ENCODE measurements at regions not wholly inside any gene's neighbourhood (a gene's known extent, or its start where the extent isn't known, plus 50 kb on each side); places are given as distances from the start of the nearest gene placed in this dataset.

- Histone ChIP-seq H3K9me3 (ENCODE audit: low read depth, low read length) (no peaks in the 10 kb centered on the region), H3K27me3 (ENCODE audit: insufficient read depth, low read length) (peaks cover 2% of the 10 kb centered on the region), H3K4me1 (ENCODE audit: insufficient read depth, low read length) (no peaks in the 10 kb centered on the region), H3K4me3 (ENCODE audit: low read length) (no peak overlapping the region)
Observed at GRCh38 chr2:118321432-118322105, 233.3 kb downstream of the INSIG2 start.

GRCh38 chr2:118320658-118321057, 232.4 kb downstream of the INSIG2 start:
- no peaks in the 10 kb centered on the region for H3K9me3 ChIP-seq (ENCODE audit: low read depth, low read length)
- H3K4me1 ChIP-seq (ENCODE audit: insufficient read depth, low read length): no peaks in the 10 kb centered on the region
- H3K27me3 ChIP-seq (ENCODE audit: insufficient read depth, low read length): peaks cover 5% of the 10 kb centered on the region
- no peak overlapping the region for H3K4me3 ChIP-seq (ENCODE audit: low read length)

- no peaks in the 10 kb centered on the region for H3K4me1 ChIP-seq (ENCODE audit: insufficient read depth, low read length)
- H3K9me3 ChIP-seq (ENCODE audit: low read depth, low read length): no peaks in the 10 kb centered on the region
- H3K4me3 ChIP-seq (ENCODE audit: low read length): no peak overlapping the region
- H3K27me3 ChIP-seq (ENCODE audit: insufficient read depth, low read length): peaks cover 5% of the 10 kb centered on the region
Observed at GRCh38 chr2:118320196-118320595, 231.9 kb downstream of the INSIG2 start.

GRCh38 chr2:118319271-118319684, 231.0 kb downstream of the INSIG2 start:
- no peaks in the 10 kb centered on the region for H3K9me3 ChIP-seq (ENCODE audit: low read depth, low read length)
- peaks cover 5% of the 10 kb centered on the region for H3K27me3 ChIP-seq (ENCODE audit: insufficient read depth, low read length)
- H3K4me3 ChIP-seq (ENCODE audit: low read length): no peak overlapping the region
- no peaks in the 10 kb centered on the region for H3K4me1 ChIP-seq (ENCODE audit: insufficient read depth, low read length)

GRCh38 chr2:118315606-118316005, 227.3 kb downstream of the INSIG2 start:
- Histone ChIP-seq H3K4me3 (ENCODE audit: low read length) (no peak overlapping the region), H3K9me3 (ENCODE audit: low read depth, low read length) (no peaks in the 10 kb centered on the region), H3K27me3 (ENCODE audit: insufficient read depth, low read length) (peaks cover 20% of the 10 kb centered on the region), H3K4me1 (ENCODE audit: insufficient read depth, low read length) (no peaks in the 10 kb centered on the region)

GRCh38 chr2:118312969-118313756, 224.9 kb downstream of the INSIG2 start:
- Histone ChIP-seq H3K4me3 (ENCODE audit: low read length) (no peak overlapping the region), H3K4me1 (ENCODE audit: insufficient read depth, low read length) (peaks cover 4% of the 10 kb centered on the region), H3K9me3 (ENCODE audit: low read depth, low read length) (no peaks in the 10 kb centered on the region), H3K27me3 (ENCODE audit: insufficient read depth, low read length) (peaks cover 39% of the 10 kb centered on the region)

GRCh38 chr2:118310681-118311429, 222.6 kb downstream of the INSIG2 start:
- H3K27me3 ChIP-seq (ENCODE audit: insufficient read depth, low read length): peaks cover 39% of the 10 kb centered on the region
- peaks cover 4% of the 10 kb centered on the region for H3K4me1 ChIP-seq (ENCODE audit: insufficient read depth, low read length)
- no peaks in the 10 kb centered on the region for H3K9me3 ChIP-seq (ENCODE audit: low read depth, low read length)
- peak overlapping the region; percentile 48 for H3K4me3 ChIP-seq (ENCODE audit: low read length)

GRCh38 chr2:118309946-118310680, 221.8 kb downstream of the INSIG2 start:
- peaks cover 4% of the 10 kb centered on the region for H3K4me1 ChIP-seq (ENCODE audit: insufficient read depth, low read length)
- H3K4me3 ChIP-seq (ENCODE audit: low read length): peak overlapping the region; percentile 48
- no peaks in the 10 kb centered on the region for H3K9me3 ChIP-seq (ENCODE audit: low read depth, low read length)
- H3K27me3 ChIP-seq (ENCODE audit: insufficient read depth, low read length): peaks cover 38% of the 10 kb centered on the region

- H3K4me3 ChIP-seq (ENCODE audit: low read length): peak overlapping the region; percentile 48
Observed at GRCh38 chr2:118309257-118309945, 221.1 kb downstream of the INSIG2 start.

GRCh38 chr2:118307864-118308263, 219.6 kb downstream of the INSIG2 start:
- Histone ChIP-seq H3K9me3 (ENCODE audit: low read depth, low read length) (no peaks in the 10 kb centered on the region), H3K4me3 (ENCODE audit: low read length) (no peak overlapping the region), H3K27me3 (ENCODE audit: insufficient read depth, low read length) (peaks cover 35% of the 10 kb centered on the region), H3K4me1 (ENCODE audit: insufficient read depth, low read length) (peaks cover 4% of the 10 kb centered on the region)

More at GRCh38 chr2:118309257-118309945, 221.1 kb downstream of the INSIG2 start:
- peaks cover 38% of the 10 kb centered on the region for H3K27me3 ChIP-seq (ENCODE audit: insufficient read depth, low read length)
- peaks cover 4% of the 10 kb centered on the region for H3K4me1 ChIP-seq (ENCODE audit: insufficient read depth, low read length)
- H3K9me3 ChIP-seq (ENCODE audit: low read depth, low read length): no peaks in the 10 kb centered on the region

GRCh38 chr2:118301248-118301647, 213.0 kb downstream of the INSIG2 start:
- Histone ChIP-seq H3K9me3 (ENCODE audit: low read depth, low read length) (no peaks in the 10 kb centered on the region), H3K27me3 (ENCODE audit: insufficient read depth, low read length) (peaks cover 6% of the 10 kb centered on the region), H3K4me1 (ENCODE audit: insufficient read depth, low read length) (no peaks in the 10 kb centered on the region), H3K4me3 (ENCODE audit: low read length) (no peak overlapping the region)

- Histone ChIP-seq H3K4me1 (ENCODE audit: insufficient read depth, low read length) (no peaks in the 10 kb centered on the region), H3K4me3 (ENCODE audit: low read length) (no peak overlapping the region), H3K9me3 (ENCODE audit: low read depth, low read length) (no peaks in the 10 kb centered on the region), H3K27me3 (ENCODE audit: insufficient read depth, low read length) (peaks cover 4% of the 10 kb centered on the region)
Observed at GRCh38 chr2:118300832-118301231, 212.6 kb downstream of the INSIG2 start.

GRCh38 chr2:118296663-118297062, 208.4 kb downstream of the INSIG2 start:
- H3K4me3 ChIP-seq (ENCODE audit: low read length): no peak overlapping the region
- no peaks in the 10 kb centered on the region for H3K9me3 ChIP-seq (ENCODE audit: low read depth, low read length)
- no peaks in the 10 kb centered on the region for H3K4me1 ChIP-seq (ENCODE audit: insufficient read depth, low read length)
- peaks cover 4% of the 10 kb centered on the region for H3K27me3 ChIP-seq (ENCODE audit: insufficient read depth, low read length)

All from mononuclear cell (primary cell).